ENCODE measurements at regions not wholly inside any gene's neighbourhood (a gene's known extent, or its start where the extent isn't known, plus 50 kb on each side); places are given as distances from the start of the nearest gene placed in this dataset.

GRCh38 chr7:23898619-23899018 lies 188.6 kb downstream of the STK31 start:
- TF ChIP-seq CTCF (IDR thresholded peaks at IDR 0.05), result no peak
- no peak for TF ChIP-seq POLR2A (IDR thresholded peaks at IDR 0.05)
- TF ChIP-seq POLR2AphosphoS5 (IDR thresholded peaks at IDR 0.05), result no peak
- no peak for TF ChIP-seq EP300 (IDR thresholded peaks at IDR 0.05)
